ENCODE measurements at regions not wholly inside any gene's neighbourhood (a gene's known extent, or its start where the extent isn't known, plus 50 kb on each side); places are given as distances from the start of the nearest gene placed in this dataset.

DNA sequence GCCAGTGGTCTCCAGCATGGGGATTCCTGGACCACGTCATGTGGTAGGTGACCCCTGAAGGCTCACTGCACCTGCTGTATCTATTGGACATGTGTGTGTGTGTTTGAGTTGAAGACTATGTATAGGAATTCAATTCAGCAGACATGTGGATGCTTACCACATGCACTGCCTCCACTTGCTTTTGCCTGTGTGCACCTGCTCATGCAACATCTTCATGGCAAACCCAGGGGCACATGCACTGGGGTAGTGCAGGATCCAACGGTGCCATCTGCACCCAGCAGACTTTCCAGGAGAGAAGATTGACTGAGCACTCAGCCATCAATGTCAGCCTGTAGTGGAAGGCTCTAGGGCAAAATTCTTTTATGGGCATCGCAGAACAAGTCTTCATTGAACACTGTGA is 299.4 kb downstream of the CDH26 start:
- ChIA-PET CTCF (no interaction called here), POLR2A (ENCODE audit: unreplicated experiment) (no interaction called here)
- Histone ChIP-seq H3K14ac (replicated peaks; ENCODE audit: low read depth, low read length) (no peak overlapping the region), H3K4me2 (ENCODE audit: low read depth, low read length) (no peak overlapping the region), H4K91ac (ENCODE audit: insufficient read depth, low read depth, low read length) (no peak overlapping the region), H2BK15ac (ENCODE audit: low read depth, low read length) (no peak overlapping the region), H3K4me1 (ENCODE audit: control insufficient read depth, insufficient read depth, low read length) (peaks cover 7% of the 10 kb centered on the region; the same call in 1 of the 2 replicates), H4K8ac (ENCODE audit: low read depth in 2 of 2, low read length in 2 of 2) (no peak overlapping the region), H3K18ac (ENCODE audit: low read depth, low read length) (no peak overlapping the region), H2AFZ (replicated peaks; ENCODE audit: low read length, poor library complexity) (peak overlapping the region; percentile 48), H3K23ac (ENCODE audit: low read depth, low read length) (no peak overlapping the region), H2BK20ac (ENCODE audit: low read depth, low read length) (no peak overlapping the region), H4K5ac (ENCODE audit: low read depth, low read length) (no peak overlapping the region), H3K56ac (ENCODE audit: extremely low read depth, insufficient read depth, low read length) (no peak overlapping the region), H3K9ac (ENCODE audit: low read depth, low read length) (no peak overlapping the region), H4K20me1 (ENCODE audit: insufficient read depth, low read length) (no peaks in the 10 kb centered on the region), H3K36me3 (ENCODE audit: control insufficient read depth, insufficient read depth, low read length) (no peaks in the 10 kb centered on the region), H3K9me1 (ENCODE audit: insufficient read depth, low read length) (no peaks in the 10 kb centered on the region; the same call in none of the 2 replicates), H2BK5ac (ENCODE audit: low read depth, low read length, poor library complexity, severe bottlenecking) (no peak overlapping the region), H3K27me3 (ENCODE audit: control insufficient read depth, insufficient read depth, low read length) (0 out of 2 replicates have a peak, but pooled peaks cover 4% of the 10 kb centered on the region), H2AK5ac (ENCODE audit: low read depth, low read length) (no peak overlapping the region), H2AK9ac (replicated peaks; ENCODE audit: low read depth, low read length, poor library complexity) (no peak overlapping the region), H3K9me3 (ENCODE audit: control insufficient read depth, insufficient read depth, low read length) (no peaks in the 10 kb centered on the region), H3K4ac (ENCODE audit: low read depth, low read length) (no peak overlapping the region), H3K79me1 (ENCODE audit: low read depth in 1 of 2, low read length in 2 of 2) (no peaks in the 10 kb centered on the region), H3K4me3 (ENCODE audit: insufficient read depth, low read depth, low read length) (no peak overlapping the region), H3K27ac (ENCODE audit: insufficient read depth, low read length) (no peak overlapping the region), H2BK120ac (ENCODE audit: low read depth, low read length) (no peak overlapping the region)
- 100% methylated on average over 1 of the region's 3 CpGs; no CpG with 5 or more reads in 1 of the 2 experiments for WGBS, 2 experiments (ENCODE audit: extremely low coverage in 2 of 2, insufficient read length in 1 of 2)
- BruUV-seq (replicated peaks), result no TSS peak
- TF ChIP-seq, protein P1, sequence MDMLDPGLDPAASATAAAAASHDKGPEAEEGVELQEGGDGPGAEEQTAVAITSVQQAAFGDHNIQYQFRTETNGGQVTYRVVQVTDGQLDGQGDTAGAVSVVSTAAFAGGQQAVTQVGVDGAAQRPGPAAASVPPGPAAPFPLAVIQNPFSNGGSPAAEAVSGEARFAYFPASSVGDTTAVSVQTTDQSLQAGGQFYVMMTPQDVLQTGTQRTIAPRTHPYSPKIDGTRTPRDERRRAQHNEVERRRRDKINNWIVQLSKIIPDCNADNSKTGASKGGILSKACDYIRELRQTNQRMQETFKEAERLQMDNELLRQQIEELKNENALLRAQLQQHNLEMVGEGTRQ (IDR thresholded peaks at IDR 0.05; ENCODE audit: low read depth, low read length), result no peak
- TF ChIP-seq RCOR1 (IDR thresholded peaks at IDR 0.05; ENCODE audit: insufficient replicate concordance, low read length) (no peak), NFE2L2 (IDR thresholded peaks at IDR 0.05; ENCODE audit: low read depth, low read length) (no peak), POLR2A (IDR thresholded peaks at IDR 0.05; ENCODE audit: low read depth, low read length) (no peak), CEBPB (IDR thresholded peaks at IDR 0.05; ENCODE audit: low read depth, low read length) (no peak), MAFK (IDR thresholded peaks at IDR 0.05; ENCODE audit: low read depth, low read length) (no peak), MXI1 (IDR thresholded peaks at IDR 0.05; ENCODE audit: borderline replicate concordance, low read depth, low read length) (no peak)
- TF ChIP-seq, protein P2, sequence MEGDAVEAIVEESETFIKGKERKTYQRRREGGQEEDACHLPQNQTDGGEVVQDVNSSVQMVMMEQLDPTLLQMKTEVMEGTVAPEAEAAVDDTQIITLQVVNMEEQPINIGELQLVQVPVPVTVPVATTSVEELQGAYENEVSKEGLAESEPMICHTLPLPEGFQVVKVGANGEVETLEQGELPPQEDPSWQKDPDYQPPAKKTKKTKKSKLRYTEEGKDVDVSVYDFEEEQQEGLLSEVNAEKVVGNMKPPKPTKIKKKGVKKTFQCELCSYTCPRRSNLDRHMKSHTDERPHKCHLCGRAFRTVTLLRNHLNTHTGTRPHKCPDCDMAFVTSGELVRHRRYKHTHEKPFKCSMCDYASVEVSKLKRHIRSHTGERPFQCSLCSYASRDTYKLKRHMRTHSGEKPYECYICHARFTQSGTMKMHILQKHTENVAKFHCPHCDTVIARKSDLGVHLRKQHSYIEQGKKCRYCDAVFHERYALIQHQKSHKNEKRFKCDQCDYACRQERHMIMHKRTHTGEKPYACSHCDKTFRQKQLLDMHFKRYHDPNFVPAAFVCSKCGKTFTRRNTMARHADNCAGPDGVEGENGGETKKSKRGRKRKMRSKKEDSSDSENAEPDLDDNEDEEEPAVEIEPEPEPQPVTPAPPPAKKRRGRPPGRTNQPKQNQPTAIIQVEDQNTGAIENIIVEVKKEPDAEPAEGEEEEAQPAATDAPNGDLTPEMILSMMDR (conservative IDR thresholded peaks at IDR 0.05; ENCODE audit: low read depth, low read length), result no peak
- ATAC-seq (ENCODE audit: low read depth), result no peak
- in situ Hi-C loops (cut with MboI; ENCODE audit: low sequenced_read_pairs), result no loop called here
- no peak for DNase-seq
- intact Hi-C loops (cut with micrococcal nuclease), result no loop called here
- dilution Hi-C loops (cut with HindIII; ENCODE audit: low sequenced_read_pairs, unreplicated experiment), result no loop called here
